OCI-LY1 (cell line): ENCODE measurements at regions not wholly inside any gene's neighbourhood (a gene's known extent, or its start where the extent isn't known, plus 50 kb on each side); places are given as distances from the start of the nearest gene placed in this dataset.

Experiments
- H2AFZ ChIP-seq: fragments of 200-600 bp; sonication (generic), shearing (Covaris generic); 2 replicates; pipeline ENCODE4 v1.6.0; 2014; ENCODE audit warnings: antibody characterized with exemption, mild to moderate bottlenecking, low read length
- H3F3A ChIP-seq: fragments of 200-600 bp; sonication (generic), shearing (Covaris generic); 2 replicates; pipeline ENCODE4 v1.6.0; 2014; ENCODE audit warnings: mild to moderate bottlenecking, antibody characterized with exemption, low read length, moderate library complexity; ENCODE audit not compliant: insufficient read depth
- H3K27ac ChIP-seq: fragments of 200-600 bp; sonication (generic); 2 replicates; pipeline ENCODE4 v1.5.1; 2014; ENCODE audit warnings: low read length, mixed run types, mild to moderate bottlenecking, low read depth; ENCODE audit not compliant: poor library complexity, severe bottlenecking
- H3K27me3 ChIP-seq: fragments of 200-600 bp; sonication (generic); 2 replicates; pipeline ENCODE4 v1.6.0; 2014; ENCODE audit warnings: antibody characterized with exemption, mild to moderate bottlenecking, low read length, moderate library complexity; ENCODE audit not compliant: insufficient read depth
- H3K36me3 ChIP-seq: fragments of 200-600 bp; sonication (generic); 2 replicates; pipeline ENCODE4 v1.6.1; 2014; ENCODE audit warnings: mild to moderate bottlenecking, antibody characterized with exemption, low read length, moderate library complexity, mixed read lengths; ENCODE audit not compliant: insufficient read depth
- H3K4me1 ChIP-seq: fragments of 200-600 bp; sonication (generic); 2 replicates; pipeline ENCODE4 v1.5.1; 2014; ENCODE audit warnings: mild to moderate bottlenecking, low read length, moderate library complexity; ENCODE audit not compliant: insufficient read depth, severe bottlenecking
- H3K4me2 ChIP-seq: fragments of 200-600 bp; sonication (generic), shearing (Covaris generic); 2 replicates; pipeline ENCODE4 v1.6.1; 2014; ENCODE audit warnings: low read length
- H3K4me3 ChIP-seq: fragments of 200-600 bp; sonication (generic); 2 replicates; pipeline ENCODE4 v1.5.1; 2014; ENCODE audit warnings: low read length, low read depth, mild to moderate bottlenecking, mixed read lengths; ENCODE audit not compliant: poor library complexity, severe bottlenecking
- H3K79me2 ChIP-seq: fragments of 200-600 bp; shearing (Covaris generic); 2 replicates; pipeline ENCODE4 v1.6.1; 2016; ENCODE audit warnings: mixed run types, low read length, mixed read lengths; ENCODE audit not compliant: insufficient read depth
- H3K9ac ChIP-seq: fragments of 200-600 bp; sonication (generic), shearing (Covaris generic); 2 replicates; pipeline ENCODE4 v1.6.1; 2014; ENCODE audit warnings: mild to moderate bottlenecking, low read length, mixed read lengths
- H3K9me2 ChIP-seq: fragments of 200-600 bp; sonication (generic), shearing (Covaris generic); 2 replicates; pipeline ENCODE4 v1.6.1; 2014; ENCODE audit warnings: low read depth, mild to moderate bottlenecking, low read length, mixed read lengths
- H3K9me3 ChIP-seq: fragments of 200-600 bp; shearing (Covaris generic); 2 replicates; pipeline ENCODE4 v1.6.1; 2014; ENCODE audit warnings: low read length, mixed read lengths
- H4K20me1 ChIP-seq: fragments of 200-600 bp; sonication (generic), shearing (Covaris generic); 2 replicates; pipeline ENCODE4 v1.6.0; 2016; ENCODE audit warnings: mild to moderate bottlenecking, low read length; ENCODE audit not compliant: insufficient read depth
- EZH2 ChIP-seq: fragments of 200-600 bp; sonication (generic), shearing (Covaris generic); IDR thresholded peaks from 2 replicates; pipeline ENCODE4 v1.8.0; 2017; ENCODE audit warnings: borderline replicate concordance, mixed run types, mild to moderate bottlenecking, antibody characterized with exemption, low read length, moderate library complexity, mixed read lengths
- TF ChIP-seq, protein P1 (sequence below): fragments of 200-600 bp; sonication (generic), shearing (Covaris generic); IDR thresholded peaks from 2 replicates; pipeline ENCODE4 v1.5.1; 2017; ENCODE audit warnings: mild to moderate bottlenecking, antibody characterized with exemption, low read length, moderate library complexity, mixed read lengths

DNA sequence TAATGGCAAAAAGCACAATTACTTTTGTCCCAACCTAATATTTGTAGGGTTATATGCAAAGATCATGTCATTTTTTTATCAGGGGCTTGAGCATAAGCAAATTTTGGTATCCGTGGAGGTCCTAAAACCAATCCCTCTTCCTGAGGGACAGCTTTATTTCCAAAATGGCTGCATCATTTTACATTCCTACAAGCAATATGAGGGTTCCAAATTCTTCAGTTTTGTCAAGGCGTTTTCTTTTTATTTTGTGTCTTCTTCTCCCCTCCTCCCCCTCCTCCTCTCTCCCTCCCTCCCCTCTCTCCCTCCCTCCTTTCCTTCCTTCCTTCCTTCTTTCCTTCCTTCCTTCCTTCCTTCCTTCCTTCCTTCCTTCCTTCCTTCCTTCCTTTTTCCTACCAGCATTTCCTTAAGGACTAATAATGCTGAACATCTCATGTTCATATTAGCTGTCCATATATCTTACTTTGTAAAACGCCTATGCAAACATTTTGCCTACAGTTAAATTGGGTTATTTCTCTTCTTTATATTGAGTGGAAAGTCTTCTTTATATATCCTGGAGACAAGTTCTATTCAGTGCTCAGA lies 881.8 kb downstream of the DCDC2C start:
- Histone ChIP-seq H3K4me1 (peaks cover 4% of the 10 kb centered on the region), H3F3A (no peaks in the 10 kb centered on the region), H2AFZ (no peak overlapping the region), H3K9me3 (no peaks in the 10 kb centered on the region), H3K4me3 (no peak overlapping the region), H4K20me1 (no peaks in the 10 kb centered on the region), H3K9me2 (no peaks in the 10 kb centered on the region), H3K4me2 (no peak overlapping the region), H3K27ac (no peak overlapping the region), H3K27me3 (no peaks in the 10 kb centered on the region), H3K36me3 (no peaks in the 10 kb centered on the region), H3K79me2 (no peaks in the 10 kb centered on the region), H3K9ac (no peak overlapping the region)
- no peak for TF ChIP-seq EZH2
- TF ChIP-seq, protein P1, sequence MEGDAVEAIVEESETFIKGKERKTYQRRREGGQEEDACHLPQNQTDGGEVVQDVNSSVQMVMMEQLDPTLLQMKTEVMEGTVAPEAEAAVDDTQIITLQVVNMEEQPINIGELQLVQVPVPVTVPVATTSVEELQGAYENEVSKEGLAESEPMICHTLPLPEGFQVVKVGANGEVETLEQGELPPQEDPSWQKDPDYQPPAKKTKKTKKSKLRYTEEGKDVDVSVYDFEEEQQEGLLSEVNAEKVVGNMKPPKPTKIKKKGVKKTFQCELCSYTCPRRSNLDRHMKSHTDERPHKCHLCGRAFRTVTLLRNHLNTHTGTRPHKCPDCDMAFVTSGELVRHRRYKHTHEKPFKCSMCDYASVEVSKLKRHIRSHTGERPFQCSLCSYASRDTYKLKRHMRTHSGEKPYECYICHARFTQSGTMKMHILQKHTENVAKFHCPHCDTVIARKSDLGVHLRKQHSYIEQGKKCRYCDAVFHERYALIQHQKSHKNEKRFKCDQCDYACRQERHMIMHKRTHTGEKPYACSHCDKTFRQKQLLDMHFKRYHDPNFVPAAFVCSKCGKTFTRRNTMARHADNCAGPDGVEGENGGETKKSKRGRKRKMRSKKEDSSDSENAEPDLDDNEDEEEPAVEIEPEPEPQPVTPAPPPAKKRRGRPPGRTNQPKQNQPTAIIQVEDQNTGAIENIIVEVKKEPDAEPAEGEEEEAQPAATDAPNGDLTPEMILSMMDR: no peak

DNA sequence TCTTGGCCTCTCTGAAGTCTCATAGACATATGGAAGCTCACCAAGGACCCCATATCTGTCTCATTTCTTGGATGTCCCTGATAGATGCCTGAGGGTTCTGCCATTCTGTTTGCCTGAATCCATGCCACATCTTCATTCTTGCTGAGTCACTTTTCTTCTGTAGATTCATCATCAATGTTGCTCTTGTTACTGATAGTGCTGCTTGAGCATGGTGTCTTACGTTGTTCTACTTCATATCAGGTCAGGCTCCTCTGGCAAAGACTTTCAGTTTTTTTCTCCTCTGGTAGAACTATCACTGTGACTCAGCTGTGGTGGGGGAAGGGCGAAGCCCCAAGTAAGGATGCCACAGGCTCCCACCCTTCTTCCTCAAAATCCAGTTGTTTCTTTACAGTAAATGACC lies 885.2 kb downstream of the DCDC2C start:
- Histone ChIP-seq H2AFZ (no peak overlapping the region), H3K4me3 (no peak overlapping the region), H3K4me2 (no peak overlapping the region), H3K9ac (no peak overlapping the region), H3K79me2 (no peaks in the 10 kb centered on the region), H3K9me2 (no peaks in the 10 kb centered on the region), H4K20me1 (no peaks in the 10 kb centered on the region), H3K27me3 (no peaks in the 10 kb centered on the region), H3K9me3 (no peaks in the 10 kb centered on the region), H3F3A (no peaks in the 10 kb centered on the region), H3K36me3 (no peaks in the 10 kb centered on the region), H3K27ac (no peak overlapping the region), H3K4me1 (peaks cover 3% of the 10 kb centered on the region)
- TF ChIP-seq EZH2: no peak
- TF ChIP-seq, protein P1: no peak

- no peak overlapping the region for H2AFZ ChIP-seq
- TF ChIP-seq EZH2: no peak
- TF ChIP-seq, protein P1: no peak
- H3K36me3 ChIP-seq: no peaks in the 10 kb centered on the region
- H3K9ac ChIP-seq: no peak overlapping the region
- no peaks in the 10 kb centered on the region for H3K27me3 ChIP-seq
- no peak overlapping the region for H3K4me2 ChIP-seq
- no peaks in the 10 kb centered on the region for H3K9me2 ChIP-seq
- H4K20me1 ChIP-seq: no peaks in the 10 kb centered on the region
- H3F3A ChIP-seq: no peaks in the 10 kb centered on the region
- H3K4me1 ChIP-seq: no peaks in the 10 kb centered on the region
- H3K4me3 ChIP-seq: no peak overlapping the region
- H3K79me2 ChIP-seq: no peaks in the 10 kb centered on the region
- H3K27ac ChIP-seq: no peak overlapping the region
- H3K9me3 ChIP-seq: no peaks in the 10 kb centered on the region
These were observed 887.9 kb downstream of the DCDC2C start for GRCh38 chr2:4591261-4591660.
